ENCODE measurements at regions not wholly inside any gene's neighbourhood (a gene's known extent, or its start where the extent isn't known, plus 50 kb on each side); places are given as distances from the start of the nearest gene placed in this dataset.
"Not testable (repeated sequence)": the region's sequence is repeated elsewhere in the genome, so short reads cannot be mapped to it uniquely, and the experiment has no call there.

DNA sequence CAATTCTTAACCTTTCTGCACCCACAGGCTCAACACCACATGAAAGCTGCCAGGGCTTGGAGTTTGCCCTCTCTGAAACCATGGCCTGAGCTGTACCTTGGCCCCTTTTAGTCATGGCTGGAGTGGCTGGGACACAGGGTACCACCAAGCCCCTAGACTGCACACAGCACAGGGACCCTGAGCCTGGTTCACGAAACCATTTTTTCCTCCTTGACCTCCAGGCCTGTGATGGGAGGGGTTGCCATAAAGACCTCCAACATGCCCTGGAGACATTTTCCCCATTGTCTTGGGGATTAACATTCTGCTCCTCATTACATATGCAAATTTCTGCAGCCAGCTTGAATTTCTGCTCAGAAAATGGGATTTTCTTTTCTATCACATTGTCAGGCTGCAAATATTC, 113.4 kb downstream of the XPNPEP1 start:
- H3K4me3 ChIP-seq (ENCODE audit: low read depth, low read length); H3K27me3 ChIP-seq (ENCODE audit: control insufficient read depth, insufficient read depth, low read length); H3K36me3 ChIP-seq (ENCODE audit: control insufficient read depth, insufficient read depth, low read length); DNase-seq (ENCODE audit: low read depth): not testable (repeated sequence)

GRCh38 chr10:109801191-109801590, 122.1 kb downstream of the XPNPEP1 start:
- not testable (repeated sequence) for H3K4me3 ChIP-seq (ENCODE audit: low read depth, low read length)

DNA sequence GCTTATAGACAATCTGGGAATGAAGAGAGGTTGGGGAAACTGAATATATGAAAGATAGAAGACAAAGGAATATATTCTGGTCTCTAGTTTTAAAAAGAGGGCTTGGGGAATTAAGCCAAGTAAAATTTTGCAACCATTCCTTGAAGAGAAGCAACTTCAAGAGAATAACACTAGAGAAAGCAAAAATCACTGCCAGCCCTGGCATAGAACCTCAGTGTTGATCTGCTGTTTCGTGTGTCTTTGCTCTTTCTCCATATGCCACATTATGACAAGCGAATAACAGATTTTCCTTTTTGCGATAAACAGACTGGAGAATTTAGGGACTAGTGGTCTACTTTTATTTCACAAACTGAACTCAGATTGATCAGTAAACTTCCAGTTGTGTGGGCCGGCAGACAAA, 132.7 kb downstream of the XPNPEP1 start:
- no peak for DNase-seq (ENCODE audit: low read depth)
- Histone ChIP-seq H3K4me3 (ENCODE audit: low read depth, low read length) (no peak overlapping the region), H3K36me3 (ENCODE audit: control insufficient read depth, insufficient read depth, low read length) (no peaks in the 10 kb centered on the region), H3K27me3 (ENCODE audit: control insufficient read depth, insufficient read depth, low read length) (no peaks in the 10 kb centered on the region)
- TF ChIP-seq, protein P1, sequence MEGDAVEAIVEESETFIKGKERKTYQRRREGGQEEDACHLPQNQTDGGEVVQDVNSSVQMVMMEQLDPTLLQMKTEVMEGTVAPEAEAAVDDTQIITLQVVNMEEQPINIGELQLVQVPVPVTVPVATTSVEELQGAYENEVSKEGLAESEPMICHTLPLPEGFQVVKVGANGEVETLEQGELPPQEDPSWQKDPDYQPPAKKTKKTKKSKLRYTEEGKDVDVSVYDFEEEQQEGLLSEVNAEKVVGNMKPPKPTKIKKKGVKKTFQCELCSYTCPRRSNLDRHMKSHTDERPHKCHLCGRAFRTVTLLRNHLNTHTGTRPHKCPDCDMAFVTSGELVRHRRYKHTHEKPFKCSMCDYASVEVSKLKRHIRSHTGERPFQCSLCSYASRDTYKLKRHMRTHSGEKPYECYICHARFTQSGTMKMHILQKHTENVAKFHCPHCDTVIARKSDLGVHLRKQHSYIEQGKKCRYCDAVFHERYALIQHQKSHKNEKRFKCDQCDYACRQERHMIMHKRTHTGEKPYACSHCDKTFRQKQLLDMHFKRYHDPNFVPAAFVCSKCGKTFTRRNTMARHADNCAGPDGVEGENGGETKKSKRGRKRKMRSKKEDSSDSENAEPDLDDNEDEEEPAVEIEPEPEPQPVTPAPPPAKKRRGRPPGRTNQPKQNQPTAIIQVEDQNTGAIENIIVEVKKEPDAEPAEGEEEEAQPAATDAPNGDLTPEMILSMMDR (IDR thresholded peaks at IDR 0.05; ENCODE audit: insufficient read depth, low read length, poor library complexity, severe bottlenecking): no peak

More at GRCh38 chr10:109801191-109801590, 122.1 kb downstream of the XPNPEP1 start:
- DNase-seq (ENCODE audit: low read depth); H3K27me3 ChIP-seq (ENCODE audit: control insufficient read depth, insufficient read depth, low read length); H3K36me3 ChIP-seq (ENCODE audit: control insufficient read depth, insufficient read depth, low read length): not testable (repeated sequence)

- no peaks in the 10 kb centered on the region for H3K27me3 ChIP-seq (ENCODE audit: control insufficient read depth, insufficient read depth, low read length)
- TF ChIP-seq, protein P1 (IDR thresholded peaks at IDR 0.05; ENCODE audit: insufficient read depth, low read length, poor library complexity, severe bottlenecking): no peak
- no peak overlapping the region for H3K4me3 ChIP-seq (ENCODE audit: low read depth, low read length)
- no peak for DNase-seq (ENCODE audit: low read depth)
- no peaks in the 10 kb centered on the region for H3K36me3 ChIP-seq (ENCODE audit: control insufficient read depth, insufficient read depth, low read length)
These were observed 139.1 kb downstream of the XPNPEP1 start for GRCh38 chr10:109784236-109784635.

DNA sequence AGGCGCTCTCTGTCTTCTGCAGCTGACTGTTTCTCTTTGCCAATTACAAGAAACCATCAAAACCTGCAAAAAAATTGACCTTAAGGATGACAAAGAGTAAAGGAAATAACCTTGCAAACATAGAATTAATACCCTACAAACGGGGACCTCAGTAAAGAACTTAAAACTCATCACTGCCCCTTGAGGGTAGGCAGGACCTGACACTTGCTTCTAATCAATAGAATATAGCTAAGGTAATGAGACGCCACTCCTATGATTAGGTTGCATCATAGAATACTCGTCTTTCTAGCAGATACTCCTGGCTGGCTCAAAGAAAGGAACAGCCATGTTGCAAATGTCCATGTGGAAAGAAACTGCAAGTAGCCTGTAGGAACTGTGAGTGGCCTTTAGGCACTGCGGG, 140.0 kb downstream of the XPNPEP1 start:
- TF ChIP-seq, protein P1 (IDR thresholded peaks at IDR 0.05; ENCODE audit: insufficient read depth, low read length, poor library complexity, severe bottlenecking): no peak
- Histone ChIP-seq H3K4me3 (ENCODE audit: low read depth, low read length) (no peak overlapping the region), H3K27me3 (ENCODE audit: control insufficient read depth, insufficient read depth, low read length) (no peaks in the 10 kb centered on the region), H3K36me3 (ENCODE audit: control insufficient read depth, insufficient read depth, low read length) (no peaks in the 10 kb centered on the region)
- no peak for DNase-seq (ENCODE audit: low read depth)

- DNase-seq (ENCODE audit: low read depth): no peak
- TF ChIP-seq, protein P1 (IDR thresholded peaks at IDR 0.05; ENCODE audit: insufficient read depth, low read length, poor library complexity, severe bottlenecking): no peak
- Histone ChIP-seq H3K36me3 (ENCODE audit: control insufficient read depth, insufficient read depth, low read length) (no peaks in the 10 kb centered on the region), H3K27me3 (ENCODE audit: control insufficient read depth, insufficient read depth, low read length) (no peaks in the 10 kb centered on the region), H3K4me3 (ENCODE audit: low read depth, low read length) (no peak overlapping the region)
These were observed 142.3 kb downstream of the XPNPEP1 start for GRCh38 chr10:109780997-109781396.

DNA sequence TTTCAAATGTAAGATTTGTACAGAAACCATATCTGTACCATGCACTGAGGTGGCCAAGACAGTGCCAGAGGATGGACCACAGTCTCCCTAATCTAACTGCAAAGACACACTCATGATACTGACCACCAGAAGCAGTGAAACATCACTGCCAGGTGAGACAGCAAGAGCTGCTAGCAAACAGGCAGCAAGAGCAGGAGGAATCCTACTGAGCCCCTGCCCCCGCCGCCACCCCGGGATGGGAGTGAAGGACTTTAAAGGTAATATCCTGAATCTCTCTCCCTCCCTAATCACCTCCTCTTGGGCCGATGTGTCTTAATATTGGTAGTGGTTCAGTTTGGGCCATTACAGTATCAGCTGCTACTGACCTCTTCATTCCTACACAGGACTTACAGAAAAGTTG, 144.3 kb downstream of the XPNPEP1 start:
- no peak for DNase-seq (ENCODE audit: low read depth)
- Histone ChIP-seq H3K36me3 (ENCODE audit: control insufficient read depth, insufficient read depth, low read length) (no peaks in the 10 kb centered on the region), H3K4me3 (ENCODE audit: low read depth, low read length) (no peak overlapping the region), H3K27me3 (ENCODE audit: control insufficient read depth, insufficient read depth, low read length) (no peaks in the 10 kb centered on the region)
- TF ChIP-seq, protein P1 (IDR thresholded peaks at IDR 0.05; ENCODE audit: insufficient read depth, low read length, poor library complexity, severe bottlenecking): no peak
